Natural killer cell (primary cell): ENCODE measurements at regions not wholly inside any gene's neighbourhood (a gene's known extent, or its start where the extent isn't known, plus 50 kb on each side); places are given as distances from the start of the nearest gene placed in this dataset.
"Not testable (repeated sequence)": the region's sequence is repeated elsewhere in the genome, so short reads cannot be mapped to it uniquely, and the experiment has no call there.

Source experiments
- ATAC-seq, 3 donors: fragments of 150-1000 bp in 2 of 3; fragments of 200-7000 bp in 1 of 3; cut with Tn5 transposase; 1 replicate in 1 of 3; 2 replicates in 2 of 3; pipeline ENCODE4 v1.10.0; 2021; ENCODE audit warnings: mild to moderate bottlenecking in 2 of 3, moderate library complexity in 2 of 3
- DNase-seq, 2 donors: peaks; one replicate each; pipeline versions ENCODE4 v3.0.0 to v3.0.0-alpha.2; 2013 to 2021; ENCODE audit warnings: mixed read lengths in 1 of 2
- H3K27ac ChIP-seq: one replicate; pipeline ENCODE4 v1.5.1; 2013; ENCODE audit warnings: mild to moderate bottlenecking, low read length
- H3K27me3 ChIP-seq: one replicate; pipeline ENCODE4 v1.6.1; 2013; ENCODE audit warnings: low read length; ENCODE audit not compliant: control insufficient read depth, insufficient read depth
- H3K36me3 ChIP-seq: one replicate; pipeline ENCODE4 v1.6.1; 2013; ENCODE audit warnings: low read length; ENCODE audit not compliant: control insufficient read depth, insufficient read depth
- H3K4me1 ChIP-seq: one replicate; pipeline ENCODE4 v1.6.1; 2013; ENCODE audit warnings: low read length; ENCODE audit not compliant: control insufficient read depth, insufficient read depth
- H3K4me3 ChIP-seq: one replicate; pipeline ENCODE4 v1.5.1; 2013; ENCODE audit warnings: low read length
- H3K9me3 ChIP-seq: one replicate; pipeline ENCODE4 v1.6.1; 2013; ENCODE audit warnings: low read length; ENCODE audit not compliant: control insufficient read depth, insufficient read depth
- H3K27ac Mint-ChIP-seq, 2 donors: one replicate each; pipeline ENCODE4 v1.8.0; 2022; ENCODE audit warnings: mild to moderate bottlenecking in 2 of 2, mixed read lengths in 2 of 2, moderate library complexity in 1 of 2
- H3K27me3 Mint-ChIP-seq, 2 donors: one replicate each; pipeline ENCODE4 v1.8.0; 2022; ENCODE audit warnings: low read depth in 2 of 2, mixed read lengths in 2 of 2
- H3K36me3 Mint-ChIP-seq: one replicate; pipeline ENCODE4 v1.8.0; 2022; ENCODE audit warnings: mixed read lengths
- H3K4me1 Mint-ChIP-seq, 2 donors: one replicate each; pipeline ENCODE4 v1.8.0; 2022; ENCODE audit warnings: mixed read lengths in 2 of 2
- H3K4me3 Mint-ChIP-seq: one replicate; pipeline ENCODE4 v1.8.0; 2022; ENCODE audit warnings: mild to moderate bottlenecking, moderate library complexity, mixed read lengths
- H3K9me3 Mint-ChIP-seq, 2 donors: one replicate each; pipeline ENCODE4 v1.8.0; 2022; ENCODE audit warnings: mixed read lengths in 2 of 2
- WGBS: methylation state at CpG from one replicate; pipeline ENCODE4 v1.1.7; 2013; ENCODE audit warnings: missing lambda C conversion rate; ENCODE audit not compliant: insufficient coverage; 5-methylcytosine and 5-hydroxymethylcytosine counted together
- intact Hi-C: fragments of 100-400 bp; cut with micrococcal nuclease; formaldehyde crosslinking; loops from one replicate; pipeline ENCODE4 v1.14.2; 2022
- TF ChIP-seq, protein P1 (sequence below): fragments of 200-600 bp; IDR thresholded peaks from one replicate; pipeline ENCODE4 v1.8.0; 2022; ENCODE audit warnings: antibody characterized with exemption

DNA sequence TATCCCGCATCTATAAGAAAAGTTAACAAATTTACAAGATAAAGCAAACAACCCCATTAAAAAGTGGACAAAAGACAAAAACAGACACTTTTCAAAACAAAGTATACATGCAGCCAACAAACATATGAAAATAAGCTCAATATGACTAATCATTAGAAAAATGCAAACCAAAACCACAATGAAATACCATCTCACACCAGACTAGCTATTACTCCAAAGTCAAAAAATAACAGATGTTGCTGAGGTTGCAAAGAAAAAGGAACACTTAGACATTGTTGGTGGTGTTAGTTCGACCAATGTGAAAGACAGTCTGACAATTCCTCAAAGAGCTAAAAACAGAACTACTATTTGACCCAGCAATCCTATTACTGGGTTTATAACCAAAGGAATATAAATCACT lies 968.6 kb upstream of the USP15 start:
- DNase-seq: no peak
- no peak overlapping the region for H3K4me3 Mint-ChIP-seq
- H3K9me3 ChIP-seq: peaks cover 10% of the 10 kb centered on the region
- H3K36me3 ChIP-seq: no peaks in the 10 kb centered on the region
- peaks cover 17 to 21% of the 10 kb centered on the region in 2 donors for H3K9me3 Mint-ChIP-seq
- intact Hi-C loops: no loop called here
- H3K4me1 Mint-ChIP-seq: no peaks in the 10 kb centered on the region
- TF ChIP-seq, protein P1, sequence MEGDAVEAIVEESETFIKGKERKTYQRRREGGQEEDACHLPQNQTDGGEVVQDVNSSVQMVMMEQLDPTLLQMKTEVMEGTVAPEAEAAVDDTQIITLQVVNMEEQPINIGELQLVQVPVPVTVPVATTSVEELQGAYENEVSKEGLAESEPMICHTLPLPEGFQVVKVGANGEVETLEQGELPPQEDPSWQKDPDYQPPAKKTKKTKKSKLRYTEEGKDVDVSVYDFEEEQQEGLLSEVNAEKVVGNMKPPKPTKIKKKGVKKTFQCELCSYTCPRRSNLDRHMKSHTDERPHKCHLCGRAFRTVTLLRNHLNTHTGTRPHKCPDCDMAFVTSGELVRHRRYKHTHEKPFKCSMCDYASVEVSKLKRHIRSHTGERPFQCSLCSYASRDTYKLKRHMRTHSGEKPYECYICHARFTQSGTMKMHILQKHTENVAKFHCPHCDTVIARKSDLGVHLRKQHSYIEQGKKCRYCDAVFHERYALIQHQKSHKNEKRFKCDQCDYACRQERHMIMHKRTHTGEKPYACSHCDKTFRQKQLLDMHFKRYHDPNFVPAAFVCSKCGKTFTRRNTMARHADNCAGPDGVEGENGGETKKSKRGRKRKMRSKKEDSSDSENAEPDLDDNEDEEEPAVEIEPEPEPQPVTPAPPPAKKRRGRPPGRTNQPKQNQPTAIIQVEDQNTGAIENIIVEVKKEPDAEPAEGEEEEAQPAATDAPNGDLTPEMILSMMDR: no peak
- no peak overlapping the region for H3K27ac Mint-ChIP-seq
- H3K36me3 Mint-ChIP-seq: peaks cover 43% of the 10 kb centered on the region
- no peak overlapping the region for H3K27ac ChIP-seq
- no peaks in the 10 kb centered on the region for H3K27me3 Mint-ChIP-seq
- WGBS: 80% methylated on average over 2 of the region's 2 CpGs
- no peak for ATAC-seq
- H3K27me3 ChIP-seq: no peaks in the 10 kb centered on the region
- H3K4me3 ChIP-seq: no peak overlapping the region
- H3K4me1 ChIP-seq: no peaks in the 10 kb centered on the region

DNA sequence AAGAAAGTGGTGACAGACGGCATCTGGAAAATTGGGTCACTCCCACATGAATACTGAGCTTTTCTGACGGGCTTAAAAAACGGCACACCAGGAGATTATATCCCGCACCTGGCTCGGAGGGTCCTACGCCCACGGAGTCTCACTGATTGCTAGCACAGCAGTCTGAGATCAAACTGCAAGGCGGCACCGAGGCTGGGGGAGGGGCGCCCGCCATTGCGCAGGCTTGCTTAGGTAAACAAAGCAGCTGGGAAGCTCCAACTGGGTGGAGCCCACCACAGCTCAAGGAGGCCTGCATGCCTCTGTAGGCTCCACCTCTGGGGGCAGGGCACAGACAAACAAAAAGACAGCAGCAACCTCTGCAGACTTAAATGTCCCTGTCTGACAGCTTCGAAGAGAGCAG lies 966.2 kb upstream of the USP15 start:
- H3K4me1 ChIP-seq, H3K27me3 Mint-ChIP-seq, H3K36me3 ChIP-seq, H3K4me3 Mint-ChIP-seq, ATAC-seq, H3K27ac Mint-ChIP-seq, H3K4me1 Mint-ChIP-seq, DNase-seq, intact Hi-C loops, H3K4me3 ChIP-seq, H3K27ac ChIP-seq, H3K27me3 ChIP-seq, H3K9me3 ChIP-seq: not testable (repeated sequence)
- Mint-ChIP-seq H3K36me3 (peaks cover 29% of the 10 kb centered on the region), H3K9me3 (peaks cover 14% of the 10 kb centered on the region in 2 donors)
- 91% methylated on average over 13 of the region's 13 CpGs for WGBS

DNA sequence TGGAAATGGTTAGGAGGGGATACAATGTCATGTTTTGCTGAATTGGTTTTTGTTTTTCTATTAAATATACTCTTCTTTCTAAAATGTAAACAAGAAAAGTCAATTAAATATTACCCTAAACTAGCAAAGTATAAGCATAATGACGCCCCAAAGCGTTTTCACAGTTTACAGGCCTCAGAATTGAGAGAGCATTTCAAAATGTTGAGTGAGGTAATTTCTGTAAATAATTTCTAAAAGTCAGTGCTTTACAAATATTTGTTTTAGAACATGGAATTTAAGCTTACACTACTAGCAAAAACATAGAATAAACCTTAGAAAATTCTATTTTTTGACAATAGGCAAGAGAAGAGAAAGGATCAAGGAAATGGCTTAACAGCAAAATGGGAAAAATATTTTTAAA lies 958.4 kb upstream of the USP15 start:
- H3K27ac ChIP-seq: no peak overlapping the region
- peaks cover 9% of the 10 kb centered on the region for H3K36me3 Mint-ChIP-seq
- ATAC-seq: no peak
- no peak overlapping the region for H3K27ac Mint-ChIP-seq
- H3K4me3 Mint-ChIP-seq: no peak overlapping the region
- DNase-seq: no peak
- H3K27me3 Mint-ChIP-seq: no peaks in the 10 kb centered on the region
- peaks cover 13 to 14% of the 10 kb centered on the region in 2 donors for H3K9me3 Mint-ChIP-seq
- TF ChIP-seq, protein P1: no peak
- WGBS: no CpG with 5 or more reads among the region's 2 CpGs
- intact Hi-C loops: no loop called here
- no peaks in the 10 kb centered on the region for H3K4me1 Mint-ChIP-seq
- no peaks in the 10 kb centered on the region for H3K9me3 ChIP-seq
- no peak overlapping the region for H3K4me3 ChIP-seq
- H3K36me3 ChIP-seq: no peaks in the 10 kb centered on the region
- no peaks in the 10 kb centered on the region for H3K4me1 ChIP-seq
- no peaks in the 10 kb centered on the region for H3K27me3 ChIP-seq

DNA sequence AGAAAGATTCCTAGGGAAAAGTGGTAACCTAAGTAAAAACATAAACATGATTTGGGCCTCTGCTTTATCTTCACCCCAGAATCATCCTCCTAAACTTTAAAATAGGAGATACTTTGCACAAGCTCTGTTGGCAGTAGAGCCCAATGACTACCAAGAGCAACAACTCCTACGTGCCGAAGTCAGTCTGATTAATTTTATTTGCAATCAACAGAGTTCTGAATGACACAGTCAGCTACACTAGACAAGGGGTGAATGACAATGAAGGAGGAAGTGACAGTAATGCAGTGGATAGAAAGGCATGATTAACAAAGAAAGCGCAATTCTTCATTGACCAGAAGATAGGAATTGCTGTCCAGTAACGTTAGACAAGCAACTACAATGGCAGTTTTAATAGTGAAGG lies 957.9 kb upstream of the USP15 start:
- H3K4me1 Mint-ChIP-seq: no peaks in the 10 kb centered on the region
- no peak overlapping the region for H3K4me3 Mint-ChIP-seq
- H3K36me3 Mint-ChIP-seq: peaks cover 13% of the 10 kb centered on the region
- peaks cover under 1% of the 10 kb centered on the region for H3K9me3 ChIP-seq
- H3K27ac Mint-ChIP-seq: no peak overlapping the region
- peaks cover 13 to 14% of the 10 kb centered on the region in 2 donors for H3K9me3 Mint-ChIP-seq
- no peak overlapping the region for H3K4me3 ChIP-seq
- intact Hi-C loops: no loop called here
- WGBS: 91% methylated on average over 4 of the region's 4 CpGs
- ATAC-seq (no peak), DNase-seq (no peak)
- H3K27ac ChIP-seq: no peak overlapping the region
- H3K27me3 ChIP-seq: no peaks in the 10 kb centered on the region
- no peaks in the 10 kb centered on the region for H3K4me1 ChIP-seq
- TF ChIP-seq, protein P1: no peak
- H3K27me3 Mint-ChIP-seq: no peaks in the 10 kb centered on the region
- no peaks in the 10 kb centered on the region for H3K36me3 ChIP-seq
